H1 (cell line): ENCODE measurements at regions not wholly inside any gene's neighbourhood (a gene's known extent, or its start where the extent isn't known, plus 50 kb on each side); places are given as distances from the start of the nearest gene placed in this dataset.

ENCODE experiments used
- CTCF ChIA-PET: fragments of 300-600 bp; sonication (Branson Sonifier 250); formaldehyde crosslinking; loops from one replicate; lab custom pipeline; 2021; ENCODE audit not compliant: partially characterized antibody; lab: Charles Lee
- POLR2A ChIA-PET: fragments of 300-600 bp; sonication (Branson Sonifier 250); formaldehyde crosslinking; loops from one replicate; lab custom pipeline; 2021; ENCODE audit warnings: inconsistent platforms; ENCODE audit not compliant: partially characterized antibody; lab: Charles Lee
- DNase-seq, 2 experiments: peaks; one replicate each; pipeline versions ENCODE4 v3.0.0 to v3.0.0-alpha.2; 2010 to 2022; ENCODE audit warnings: low spot score in 2 of 2, low read depth in 1 of 2, mixed read lengths in 1 of 2
- FAIRE-seq: peaks from 2 replicates; lab custom pipeline; 2011; peaks lifted over from hg19 to GRCh38; lab: Jason Lieb, UNC
- H2AFZ ChIP-seq: 2 replicates; pipeline ENCODE4 v1.8.1; 2012; ENCODE audit warnings: low read length, inconsistent platforms
- H2AK5ac ChIP-seq: 2 replicates; pipeline ENCODE4 v1.6.1; 2013; ENCODE audit warnings: low read depth, low read length
- H2BK120ac ChIP-seq: replicated peaks from 2 replicates; pipeline ENCODE3; 2013; ENCODE audit warnings: low read depth, low read length, inconsistent platforms
- H2BK12ac ChIP-seq: 2 replicates; pipeline ENCODE4 v1.6.1; 2013; ENCODE audit warnings: low read depth, low read length
- H2BK15ac ChIP-seq: 2 replicates; pipeline ENCODE4 v1.6.1; 2013; ENCODE audit warnings: low read length
- H2BK20ac ChIP-seq: 2 replicates; pipeline ENCODE4 v1.6.1; 2013; ENCODE audit warnings: low read length
- H2BK5ac ChIP-seq: 2 replicates; pipeline ENCODE4 v1.6.1; 2013; ENCODE audit warnings: low read depth, low read length
- H3K14ac ChIP-seq: 2 replicates; pipeline ENCODE4 v1.6.1; 2013; ENCODE audit warnings: inconsistent platforms; ENCODE audit not compliant: insufficient read length
- H3K18ac ChIP-seq: 2 replicates; pipeline ENCODE4 v1.6.1; 2013; ENCODE audit warnings: low read length; ENCODE audit errors: extremely low read depth
- H3K23ac ChIP-seq: 2 replicates; pipeline ENCODE4 v1.6.1; 2013; ENCODE audit warnings: inconsistent platforms; ENCODE audit not compliant: insufficient read length
- H3K23me2 ChIP-seq: 2 replicates; pipeline ENCODE4 v1.6.1; 2013; ENCODE audit warnings: low read depth, low read length
- H3K27ac ChIP-seq: 2 replicates; pipeline ENCODE4 v1.6.1; 2011; ENCODE audit warnings: low read depth, low read length, inconsistent platforms
- H3K27me3 ChIP-seq, 4 experiments: replicated peaks in 1 of 4; 1 replicate in 1 of 4; 2 replicates in 3 of 4; pipeline versions ENCODE4 v1.6.1 to v1.8.1; 2011 to 2013; ENCODE audit warnings: low read length in 3 of 4, mild to moderate bottlenecking in 3 of 4, inconsistent platforms in 2 of 4, mixed read lengths in 2 of 4, moderate library complexity in 1 of 4; ENCODE audit not compliant: control insufficient read depth in 3 of 4, insufficient read depth in 3 of 4; ENCODE audit errors: extremely low read depth in 1 of 4
- H3K36me3 ChIP-seq, 4 experiments: 2 replicates each; pipeline versions ENCODE4 v1.6.1 to v1.8.1; 2011 to 2013; ENCODE audit warnings: mild to moderate bottlenecking in 4 of 4, low read length in 3 of 4, moderate library complexity in 2 of 4, control low read depth in 1 of 4, inconsistent platforms in 1 of 4; ENCODE audit not compliant: insufficient read depth in 4 of 4, control insufficient read depth in 2 of 4
- H3K4ac ChIP-seq: replicated peaks from 2 replicates; pipeline ENCODE3; 2013; ENCODE audit warnings: low read length, low read depth, mixed read lengths, inconsistent platforms; ENCODE audit not compliant: insufficient read length
- H3K4me1 ChIP-seq, 4 experiments: replicated peaks in 1 of 4; 1 replicate in 1 of 4; 2 replicates in 3 of 4; pipeline versions ENCODE4 v1.6.1 to v1.8.1; 2011 to 2013; ENCODE audit warnings: low read length in 3 of 4, inconsistent platforms in 2 of 4, mixed read lengths in 1 of 4; ENCODE audit not compliant: insufficient read depth in 4 of 4, control insufficient read depth in 3 of 4
- H3K4me2 ChIP-seq, 2 experiments: 2 replicates each; pipeline versions ENCODE4 v1.6.1 to v1.8.1; 2011 to 2013; ENCODE audit warnings: low read depth in 2 of 2, low read length in 2 of 2, control low read depth in 1 of 2, inconsistent platforms in 1 of 2, mild to moderate bottlenecking in 1 of 2; ENCODE audit not compliant: insufficient read depth in 1 of 2
- H3K4me3 ChIP-seq, 4 experiments: fragments of 200-600, 300-600 bp in 1 of 4; sonication (generic), shearing (Covaris generic), sonication (Bioruptor Twin) in 1 of 4; 2 replicates each; pipeline versions ENCODE4 v1.5.1 to v1.8.1; 2011 to 2016; ENCODE audit warnings: low read length in 4 of 4, low read depth in 3 of 4, control low read depth in 2 of 4, inconsistent platforms in 2 of 4, mild to moderate bottlenecking in 2 of 4, mixed read lengths in 1 of 4, moderate library complexity in 1 of 4; ENCODE audit not compliant: insufficient read depth in 2 of 4; ENCODE audit errors: extremely low read depth in 1 of 4
- H3K56ac ChIP-seq: replicated peaks from 2 replicates; pipeline ENCODE3; 2013; ENCODE audit warnings: low read depth, mild to moderate bottlenecking, mixed read lengths, low read length, inconsistent platforms; ENCODE audit not compliant: insufficient read length
- H3K79me1 ChIP-seq: 2 replicates; pipeline ENCODE4 v1.6.1; 2013; ENCODE audit warnings: low read depth, low read length, control low read depth
- H3K79me2 ChIP-seq, 2 experiments: 2 replicates each; pipeline versions ENCODE4 v1.6.1 to v1.8.1; 2012 to 2013; ENCODE audit warnings: low read length in 2 of 2, mild to moderate bottlenecking in 2 of 2, inconsistent platforms in 1 of 2; ENCODE audit not compliant: insufficient read depth in 2 of 2, control insufficient read depth in 1 of 2
- H3K9ac ChIP-seq, 4 experiments: replicated peaks in 1 of 4; 1 replicate in 1 of 4; 2 replicates in 3 of 4; pipeline versions ENCODE4 v1.6.1 to v1.8.1; 2011 to 2013; ENCODE audit warnings: low read depth in 3 of 4, low read length in 3 of 4, control low read depth in 2 of 4, mild to moderate bottlenecking in 2 of 4, moderate library complexity in 2 of 4, inconsistent platforms in 1 of 4; ENCODE audit errors: extremely low read depth in 1 of 4
- H3K9me3 ChIP-seq, 2 experiments: 2 replicates each; pipeline versions ENCODE4 v1.6.1 to v1.8.1; 2012 to 2013; ENCODE audit warnings: mild to moderate bottlenecking in 2 of 2, moderate library complexity in 2 of 2, control low read depth in 1 of 2, inconsistent platforms in 1 of 2, low read depth in 1 of 2, low read length in 1 of 2, mixed read lengths in 1 of 2; ENCODE audit not compliant: insufficient read depth in 2 of 2
- H4K20me1 ChIP-seq, 2 experiments: replicated peaks in 1 of 2; 2 replicates each; pipeline versions ENCODE3 to v1.8.1; 2011 to 2013; ENCODE audit warnings: inconsistent platforms in 2 of 2, low read length in 2 of 2, mild to moderate bottlenecking in 1 of 2; ENCODE audit not compliant: insufficient read depth in 2 of 2, control insufficient read depth in 1 of 2
- H4K5ac ChIP-seq: 2 replicates; pipeline ENCODE4 v1.6.1; 2013; ENCODE audit warnings: low read length, low read depth, mixed read lengths, inconsistent platforms; ENCODE audit not compliant: insufficient read length
- H4K8ac ChIP-seq: 2 replicates; pipeline ENCODE4 v1.8.0; 2013; ENCODE audit warnings: mild to moderate bottlenecking, moderate library complexity, low read length, inconsistent platforms; ENCODE audit not compliant: insufficient read depth; ENCODE audit errors: extremely low read depth
- H4K91ac ChIP-seq: replicated peaks from 2 replicates; pipeline ENCODE3; 2013; ENCODE audit warnings: low read length, mixed read lengths, inconsistent platforms; ENCODE audit not compliant: insufficient read length
- BACH1 ChIP-seq: IDR thresholded peaks from 2 replicates; pipeline ENCODE4 v1.6.1; 2012; ENCODE audit warnings: low read length, improper control_type of control experiment
- CBX5 ChIP-seq: fragments of 300-800, 300-1000 bp; sonication (generic); IDR thresholded peaks from 2 replicates; pipeline ENCODE4 v1.7.1; 2016; ENCODE audit warnings: antibody characterized with exemption, low read length, low read depth
- CHD2 ChIP-seq: IDR thresholded peaks from 2 replicates; pipeline ENCODE4 v1.6.1; 2012; ENCODE audit warnings: low read length, improper control_type of control experiment
- CREB1 ChIP-seq: IDR thresholded peaks from 2 replicates; pipeline ENCODE4 v1.6.1; 2012; ENCODE audit warnings: inconsistent platforms
- KDM1A ChIP-seq: fragments of 200-600, 300-600 bp; sonication (generic); IDR thresholded peaks from 2 replicates; pipeline ENCODE4 v1.7.1; 2016; ENCODE audit warnings: mild to moderate bottlenecking, low read length, borderline replicate concordance
- NANOG ChIP-seq: IDR thresholded peaks from 2 replicates; pipeline ENCODE4 v1.6.1; 2011; ENCODE audit warnings: low read length, low read depth, mild to moderate bottlenecking, inconsistent platforms; ENCODE audit not compliant: insufficient read depth, poor library complexity, severe bottlenecking
- POU5F1 ChIP-seq: IDR thresholded peaks from 2 replicates; pipeline ENCODE4 v1.6.1; 2011; ENCODE audit warnings: low read depth, mild to moderate bottlenecking, low read length, moderate library complexity
- SAP30 ChIP-seq: fragments of 300-600 bp; sonication (generic); IDR thresholded peaks from 2 replicates; pipeline ENCODE4 v1.7.1; 2012; ENCODE audit warnings: low read length, moderate library complexity, mild to moderate bottlenecking, inconsistent platforms; ENCODE audit not compliant: insufficient read depth, insufficient replicate concordance
- SUZ12 ChIP-seq: fragments of 200-600 bp; sonication (generic); IDR thresholded peaks from 2 replicates; pipeline ENCODE4 v1.6.1; 2012; ENCODE audit warnings: mild to moderate bottlenecking, inconsistent platforms, low read length, moderate library complexity, mixed read lengths
- TBP ChIP-seq: IDR thresholded peaks from 2 replicates; pipeline ENCODE4 v1.6.1; 2011; ENCODE audit warnings: low read depth, low read length, improper control_type of control experiment
- WGBS, 2 experiments: shearing (Covaris generic) in 1 of 2; methylation state at CpG; one replicate each; pipeline versions ENCODE4 v1.1.6 to v1.1.7; 2013 to 2015; ENCODE audit warnings: low lambda C conversion rate in 2 of 2, mixed read lengths in 2 of 2, inconsistent platforms in 1 of 2, low coverage in 1 of 2, missing lambda C conversion rate in 1 of 2; ENCODE audit not compliant: insufficient replicate concordance in 2 of 2, insufficient coverage in 1 of 2, insufficient read length in 1 of 2; ENCODE audit errors: extremely low coverage in 1 of 2, missing lambda C conversion rate in 1 of 2; 5-methylcytosine and 5-hydroxymethylcytosine counted together
- TF ChIP-seq, protein P1 (sequence below): IDR thresholded peaks from 2 replicates; pipeline ENCODE4 v1.6.1; 2012; ENCODE audit warnings: inconsistent platforms

DNA sequence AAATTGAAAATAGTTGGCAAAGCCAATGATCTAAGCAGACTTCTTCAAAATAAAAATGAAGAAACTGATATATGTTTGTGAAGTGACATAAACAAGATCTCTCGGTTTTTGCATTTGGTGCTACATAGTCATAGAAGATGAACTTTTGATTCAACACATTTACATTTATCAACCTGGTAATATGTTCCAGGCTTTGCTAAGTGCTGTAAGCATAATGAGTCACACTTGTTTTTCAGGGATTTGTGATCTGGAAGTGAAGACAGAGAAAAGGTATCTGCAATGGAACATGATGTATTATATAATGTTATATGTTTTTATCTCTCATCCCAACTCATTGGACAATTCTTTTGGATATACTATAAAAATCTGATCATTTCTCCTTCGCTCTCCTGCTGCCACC, 801.4 kb downstream of the BRINP1 start:
- Histone ChIP-seq H3K79me1 (no peaks in the 10 kb centered on the region), H3K27me3 (no peaks in the 10 kb centered on the region), H3K4me2 (no peak overlapping the region), H2AK5ac (no peak overlapping the region), H3K9me3 (no peaks in the 10 kb centered on the region), H3K4me3 (no peak overlapping the region), H2BK5ac (no peak overlapping the region), H3K14ac (no peak overlapping the region), H3K18ac (no peak overlapping the region), H2BK20ac (no peak overlapping the region), H3K23me2 (no peaks in the 10 kb centered on the region), H2BK120ac (no peak overlapping the region), H4K8ac (no peak overlapping the region), H3K23ac (no peak overlapping the region), H3K79me2 (no peaks in the 10 kb centered on the region), H2BK12ac (no peak overlapping the region)
- CTCF ChIA-PET, result no interaction called here
- TF ChIP-seq BACH1, result no peak
- TF ChIP-seq CREB1, result no peak
- no peak for TF ChIP-seq KDM1A
- no peak for TF ChIP-seq SUZ12
- TF ChIP-seq, protein P1, sequence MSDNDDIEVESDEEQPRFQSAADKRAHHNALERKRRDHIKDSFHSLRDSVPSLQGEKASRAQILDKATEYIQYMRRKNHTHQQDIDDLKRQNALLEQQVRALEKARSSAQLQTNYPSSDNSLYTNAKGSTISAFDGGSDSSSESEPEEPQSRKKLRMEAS, result no peak
- no peak for TF ChIP-seq POU5F1
- no peak for TF ChIP-seq SAP30
- no peak for TF ChIP-seq CBX5
- TF ChIP-seq TBP, result no peak
- TF ChIP-seq CHD2, result no peak
- TF ChIP-seq NANOG, result no peak
- TF ChIP-seq, all 59 proteins: peak for 0
- H3K56ac ChIP-seq, result no peak overlapping the region
- H3K4ac ChIP-seq, result no peak overlapping the region
- no peaks in the 10 kb centered on the region for H4K20me1 ChIP-seq
- H3K9ac ChIP-seq, result no peak overlapping the region
- WGBS, 2 experiments, result 94% methylated on average over 2 of the region's 2 CpGs; no CpG with 5 or more reads in 1 of the 2 experiments
- POLR2A ChIA-PET, result no interaction called here
- no peak overlapping the region for H3K27ac ChIP-seq
- H4K91ac ChIP-seq, result no peak overlapping the region
- no peak overlapping the region for H2BK15ac ChIP-seq
- no peaks in the 10 kb centered on the region for H3K36me3 ChIP-seq
- FAIRE-seq (no peak), DNase-seq (no peak)
- H4K5ac ChIP-seq, result no peak overlapping the region
- H2AFZ ChIP-seq, result no peak overlapping the region
- H3K4me1 ChIP-seq, result no peaks in the 10 kb centered on the region
